Stimulated activated CD4-positive, alpha-beta T cell treated with anti-CD3 and anti-CD28 coated beads, Interleukin-1b, Interleukin-23, amount 100 ng/mL, for 24 hours (primary cell): ENCODE measurements at regions not wholly inside any gene's neighbourhood (a gene's known extent, or its start where the extent isn't known, plus 50 kb on each side); places are given as distances from the start of the nearest gene placed in this dataset.

Experiments used
- DNase-seq, 4 experiments: peaks; one replicate each; pipeline ENCODE4 v3.0.0-alpha.2; 2020; ENCODE audit warnings: low read depth in 4 of 4, low spot score in 1 of 4

GRCh38 chr2:158009399-158009798, 92.3 kb upstream of the UPP2 start:
- no peak for DNase-seq

- DNase-seq = no peak
These were observed 94.5 kb upstream of the UPP2 start for GRCh38 chr2:158006961-158007719.

DNA sequence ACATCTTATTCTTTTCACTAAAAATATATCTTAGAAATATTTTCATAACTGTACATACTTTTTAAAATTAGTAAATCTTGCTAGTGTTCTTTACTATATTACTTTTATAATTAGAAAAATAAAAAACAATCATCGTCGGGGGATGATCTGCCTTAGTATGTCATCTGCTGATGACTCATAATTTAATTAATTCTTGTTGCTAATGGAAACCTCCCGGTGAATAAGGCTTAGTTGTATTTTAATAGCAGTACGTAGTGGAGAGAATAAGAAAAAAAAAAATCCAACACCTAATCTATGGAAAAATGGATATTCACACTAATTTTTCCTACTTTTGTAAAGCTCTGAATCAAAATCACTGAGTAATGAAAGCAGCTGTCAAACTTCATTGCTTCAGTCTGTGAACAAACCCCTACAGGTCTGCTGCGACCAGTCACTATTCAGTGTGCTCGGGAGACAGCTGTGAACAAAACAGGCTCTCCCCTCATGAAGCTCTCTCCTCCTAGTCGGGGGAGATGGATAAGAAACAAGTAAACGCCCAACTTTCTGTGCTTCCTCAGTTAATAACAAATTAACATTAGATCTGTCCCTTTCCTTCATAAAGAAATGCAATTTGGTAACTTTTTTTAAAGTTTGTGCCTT, 97.4 kb upstream of the UPP2 start:
- no peak for DNase-seq

GRCh38 chr2:158002079-158002478, 99.6 kb upstream of the UPP2 start:
- no peak for DNase-seq

GRCh38 chr2:157996799-157997198, 104.9 kb upstream of the UPP2 start:
- DNase-seq = no peak

- DNase-seq = no peak
These were observed 106.6 kb upstream of the UPP2 start for GRCh38 chr2:157995117-157995516.

- DNase-seq = no peak
These were observed 109.7 kb upstream of the UPP2 start for GRCh38 chr2:157991932-157992331.

GRCh38 chr2:157990173-157990572, 111.5 kb upstream of the UPP2 start:
- DNase-seq = no peak

- no peak for DNase-seq
These were observed 112.4 kb upstream of the UPP2 start for GRCh38 chr2:157989227-157989626.

GRCh38 chr2:157986761-157987160, 110.6 kb upstream of the ACVR1 start:
- no peak for DNase-seq

DNA sequence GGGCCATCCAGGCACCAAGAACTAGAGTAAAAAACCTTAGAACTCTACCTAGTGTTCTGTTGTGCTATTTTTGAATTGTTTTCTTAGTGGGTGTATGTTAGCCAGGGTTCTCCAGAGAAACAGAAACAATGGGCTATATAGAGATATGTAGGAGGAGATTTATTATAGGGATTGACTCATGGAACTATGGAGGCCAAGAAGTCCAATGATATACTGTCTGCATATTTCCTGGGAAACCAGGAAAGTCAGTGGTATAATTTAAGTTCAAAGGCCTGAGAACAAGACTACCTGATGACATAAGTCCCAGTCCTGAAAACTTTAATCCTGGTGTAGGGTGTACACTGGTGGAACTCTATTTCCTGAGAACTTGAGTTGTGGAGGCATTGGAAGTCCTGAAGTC, 108.7 kb upstream of the ACVR1 start:
- no peak for DNase-seq

DNA sequence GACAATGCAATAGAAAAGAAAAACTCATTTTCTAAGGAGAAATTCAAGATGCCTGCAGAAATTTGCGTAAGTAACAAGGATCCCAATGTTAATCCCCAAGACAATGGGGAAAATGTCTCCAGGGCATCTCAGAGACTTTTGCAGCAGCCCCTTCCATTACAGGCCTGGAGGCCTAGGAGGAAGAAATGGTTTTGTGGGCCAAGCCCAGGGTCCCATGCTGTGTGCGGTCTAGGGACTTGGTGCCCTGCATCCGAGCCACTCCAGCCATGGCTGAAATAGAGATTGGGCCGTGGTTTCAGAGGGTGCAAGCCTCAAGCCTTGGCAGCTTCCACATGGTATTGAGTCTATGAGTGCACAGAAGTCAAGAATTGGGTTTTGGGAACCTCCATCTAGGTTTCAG, 103.9 kb upstream of the ACVR1 start:
- DNase-seq = no peak

DNA sequence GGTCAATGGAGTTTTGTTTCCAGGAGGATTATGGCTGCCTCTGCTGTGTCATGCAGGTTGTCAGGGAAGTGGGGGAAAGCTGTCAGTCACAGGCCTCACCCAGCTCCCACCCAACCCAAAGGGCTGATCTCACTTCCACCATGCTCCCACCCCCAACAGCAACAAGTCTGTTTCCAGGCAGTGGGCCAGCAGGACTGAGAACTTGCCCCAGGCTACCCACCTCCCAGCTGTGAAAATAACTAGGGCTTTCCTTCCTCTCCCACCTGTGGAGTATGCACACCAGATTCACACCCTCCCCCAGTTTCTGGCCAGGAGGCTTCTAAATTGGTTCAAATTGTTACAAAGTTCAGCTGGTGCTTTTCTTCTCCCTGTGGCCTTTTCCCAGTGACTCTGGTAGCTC, 95.6 kb upstream of the ACVR1 start:
- DNase-seq = no peak

- DNase-seq = no peak
These were observed 91.7 kb upstream of the ACVR1 start for GRCh38 chr2:157967856-157968255.

DNA sequence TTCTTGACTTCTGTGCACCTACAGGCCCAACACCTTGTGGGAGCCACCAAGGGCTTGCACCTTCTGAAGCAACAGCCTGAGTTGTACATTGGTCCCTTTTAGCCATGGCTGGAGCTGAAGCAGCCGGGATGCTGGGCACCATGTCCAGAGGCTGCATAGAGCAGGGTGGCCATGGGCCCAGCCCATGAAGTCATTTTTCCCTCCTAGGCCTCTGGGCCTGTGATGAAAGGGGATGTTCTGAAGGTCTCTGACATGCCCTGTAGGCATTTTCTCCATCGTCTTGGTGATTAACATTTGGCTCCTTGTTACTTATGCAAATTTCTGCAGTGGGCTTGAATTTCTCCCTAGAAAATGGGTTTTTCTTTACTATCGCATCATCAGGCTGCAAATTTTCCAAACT, 83.1 kb upstream of the ACVR1 start:
- DNase-seq = no peak

DNA sequence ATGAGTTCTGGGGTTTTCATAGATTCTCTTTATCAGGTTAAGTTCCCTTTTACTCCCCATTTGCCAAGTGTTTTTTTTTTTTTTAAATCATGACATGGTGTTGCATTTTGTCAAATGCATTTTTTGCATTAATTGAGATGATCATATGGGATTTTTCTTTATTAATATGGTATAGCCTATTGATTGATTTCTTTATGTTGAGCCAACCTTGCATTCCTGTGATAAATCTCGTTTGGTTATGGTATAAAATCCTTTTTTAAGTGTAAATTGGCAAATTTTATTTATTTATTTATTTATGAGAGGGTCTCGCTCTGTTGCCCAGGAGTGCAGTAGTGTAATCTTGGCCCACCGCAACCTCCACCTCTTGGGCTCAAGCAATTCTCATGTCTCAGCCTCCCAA, 81.5 kb upstream of the ACVR1 start:
- no peak for DNase-seq

DNA sequence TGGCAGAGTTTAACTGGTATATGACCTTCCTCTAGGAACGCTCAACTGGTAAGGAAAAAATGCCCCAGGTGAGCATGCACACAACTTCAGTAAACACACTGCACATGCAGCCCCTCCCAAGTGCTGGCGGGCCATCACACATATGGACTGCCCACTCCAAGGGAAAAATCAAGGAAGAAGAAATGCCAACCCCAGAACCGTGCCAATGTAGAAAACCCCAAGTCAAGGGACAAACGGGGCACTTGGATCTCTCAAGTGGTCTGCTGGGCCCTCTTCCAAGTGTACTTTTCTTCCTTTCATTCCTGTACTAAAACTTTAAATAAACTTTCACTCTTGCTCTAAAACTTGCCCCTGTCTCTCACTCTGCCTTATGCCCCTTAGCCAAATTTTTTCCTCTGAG, 76.4 kb upstream of the ACVR1 start:
- no peak for DNase-seq

DNA sequence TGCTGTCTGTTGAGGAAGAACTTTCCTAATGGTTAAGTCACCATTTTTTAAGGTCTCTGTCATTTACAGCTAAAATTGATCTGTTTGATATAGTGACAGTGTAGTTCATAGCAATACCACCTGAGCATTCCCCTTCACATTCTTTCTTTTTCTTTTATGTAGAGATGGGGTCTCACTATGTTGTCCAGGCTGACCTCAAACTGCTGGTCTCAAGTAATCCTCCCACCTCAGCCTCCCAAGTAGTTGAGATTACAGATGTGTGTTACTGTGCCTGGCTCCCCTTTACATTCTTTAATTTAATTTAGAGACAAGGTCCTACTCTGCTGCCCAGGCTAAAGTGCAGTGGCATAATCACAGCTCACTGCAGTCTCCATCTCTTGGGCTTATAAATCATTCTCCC, 72.7 kb upstream of the ACVR1 start:
- no peak for DNase-seq

GRCh38 chr2:157946919-157947557, 70.9 kb upstream of the ACVR1 start:
- no peak for DNase-seq

- DNase-seq = no peak
These were observed 63.9 kb upstream of the ACVR1 start for GRCh38 chr2:157940024-157940423.

GRCh38 chr2:157938556-157938955, 62.4 kb upstream of the ACVR1 start:
- DNase-seq = no peak

DNA sequence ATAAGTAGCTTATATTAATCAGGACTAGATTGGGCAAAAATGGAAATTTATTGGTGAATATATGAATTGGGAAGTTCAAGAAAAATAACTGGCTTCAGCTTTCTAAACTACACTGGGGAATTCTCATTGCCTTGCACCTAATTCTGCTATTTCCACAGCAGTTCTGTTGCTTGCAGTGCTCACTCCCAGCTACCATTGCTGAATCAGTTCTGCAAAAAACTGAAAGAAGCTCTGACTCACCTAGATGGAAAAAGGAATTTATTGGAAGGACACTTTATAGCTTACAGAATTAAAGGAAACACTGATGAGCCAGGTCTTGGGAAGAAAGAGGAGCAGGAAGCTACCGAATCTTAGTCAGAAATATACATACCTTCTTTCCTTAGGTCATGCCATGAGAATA, 60.3 kb upstream of the ACVR1 start:
- DNase-seq = no peak
